Neural cell (in vitro differentiated cells): ENCODE measurements at regions not wholly inside any gene's neighbourhood (a gene's known extent, or its start where the extent isn't known, plus 50 kb on each side); places are given as distances from the start of the nearest gene placed in this dataset.

Source experiments
- H2AFZ ChIP-seq: fragments of 200-600, 300-800 bp; sonication (generic), shearing (Covaris generic); 2 replicates; pipeline ENCODE4 v1.6.0; 2014; ENCODE audit warnings: low read depth, mild to moderate bottlenecking, antibody characterized with exemption, low read length, moderate library complexity
- H3F3A ChIP-seq: fragments of 200-600 bp; shearing (Covaris generic); 2 replicates; pipeline ENCODE4 v1.6.1; 2016; ENCODE audit warnings: mild to moderate bottlenecking, moderate library complexity, mixed read lengths, antibody characterized with exemption, low read length; ENCODE audit not compliant: insufficient read depth, poor library complexity, severe bottlenecking
- H3K27ac ChIP-seq: fragments of 200-600, 300-800 bp; sonication (generic), shearing (Covaris generic); 2 replicates; pipeline ENCODE4 v1.5.1; 2014; ENCODE audit warnings: mild to moderate bottlenecking, low read length, moderate library complexity
- H3K27me3 ChIP-seq: fragments of 300-800, 200-600 bp; sonication (generic), shearing (Covaris generic); 2 replicates; pipeline ENCODE4 v1.6.0; 2014; ENCODE audit warnings: mild to moderate bottlenecking, low read depth, low read length, moderate library complexity; ENCODE audit not compliant: insufficient read depth
- H3K36me3 ChIP-seq: fragments of 300-800, 200-600 bp; sonication (generic), shearing (Covaris generic); 2 replicates; pipeline ENCODE4 v1.5.1; 2014; ENCODE audit warnings: mild to moderate bottlenecking, antibody characterized with exemption, low read length, moderate library complexity; ENCODE audit not compliant: insufficient read depth
- H3K4me2 ChIP-seq: fragments of 300-800, 200-600 bp; sonication (generic), shearing (Covaris generic); 2 replicates; pipeline ENCODE4 v1.6.0; 2014; ENCODE audit warnings: mild to moderate bottlenecking, low read length
- H3K4me3 ChIP-seq: fragments of 300-800, 200-600 bp; sonication (generic), shearing (Covaris generic); 2 replicates; pipeline ENCODE4 v1.5.1; 2014; ENCODE audit warnings: mild to moderate bottlenecking, low read length, moderate library complexity
- H3K79me2 ChIP-seq: fragments of 200-600 bp; shearing (Covaris generic); replicated peaks from 2 replicates; pipeline ENCODE4 v1.6.0; 2014; ENCODE audit warnings: mild to moderate bottlenecking, low read length, moderate library complexity; ENCODE audit not compliant: insufficient read depth
- H3K9ac ChIP-seq: fragments of 300-800, 200-600 bp; sonication (generic), shearing (Covaris generic); 2 replicates; pipeline ENCODE4 v1.6.1; 2016; ENCODE audit warnings: mild to moderate bottlenecking, low read length, mixed read lengths
- H3K9me2 ChIP-seq: fragments of 200-600 bp; shearing (Covaris generic); 2 replicates; pipeline ENCODE4 v1.6.1; 2016; ENCODE audit warnings: mild to moderate bottlenecking, low read length, mixed read lengths; ENCODE audit not compliant: insufficient read depth
- H3K9me3 ChIP-seq: fragments of 200-600, 300-800 bp; sonication (generic), shearing (Covaris generic); 2 replicates; pipeline ENCODE4 v1.6.1; 2016; ENCODE audit warnings: mild to moderate bottlenecking, mixed run types, low read length, moderate library complexity, mixed read lengths
- H4K20me1 ChIP-seq: fragments of 200-600 bp; shearing (Covaris generic); 2 replicates; pipeline ENCODE4 v1.6.1; 2016; ENCODE audit warnings: mild to moderate bottlenecking, mixed run types; ENCODE audit not compliant: insufficient read depth
- EZH2 ChIP-seq: fragments of 200-600, 300-800 bp; shearing (Covaris generic), sonication (generic); IDR thresholded peaks from 2 replicates; pipeline ENCODE4 v1.6.1; 2014; ENCODE audit warnings: antibody characterized with exemption, low read length, borderline replicate concordance, mild to moderate bottlenecking; ENCODE audit not compliant: insufficient read depth, poor library complexity, severe bottlenecking
- MXI1 ChIP-seq: fragments of 450-650 bp; conservative IDR thresholded peaks from 2 replicates; pipeline ENCODE4 v1.6.1; 2014; ENCODE audit warnings: antibody characterized with exemption, mild to moderate bottlenecking; ENCODE audit not compliant: poor library complexity, severe bottlenecking
- POLR2AphosphoS5 ChIP-seq: IDR thresholded peaks from 2 replicates; pipeline ENCODE4 v1.6.1; 2012
- RAD21 ChIP-seq: fragments of 450-650 bp; conservative IDR thresholded peaks from 2 replicates; pipeline ENCODE4 v1.6.1; 2014; ENCODE audit warnings: antibody characterized with exemption, mild to moderate bottlenecking, moderate library complexity
- REST ChIP-seq: IDR thresholded peaks from 2 replicates; pipeline ENCODE4 v1.6.1; 2012; ENCODE audit warnings: borderline replicate concordance
- SMC3 ChIP-seq: fragments of 450-650 bp; conservative IDR thresholded peaks from 2 replicates; pipeline ENCODE4 v1.6.1; 2014; ENCODE audit warnings: antibody characterized with exemption, mild to moderate bottlenecking, moderate library complexity; ENCODE audit not compliant: poor library complexity
- TAF1 ChIP-seq: IDR thresholded peaks from 2 replicates; pipeline ENCODE4 v1.6.1; 2012; ENCODE audit warnings: low read depth

GRCh38 chr5:54619731-54620130, 102.2 kb downstream of the SNX18 start:
- Histone ChIP-seq H3K36me3 (no peaks in the 10 kb centered on the region), H3K27ac (no peak overlapping the region), H3K27me3 (no peaks in the 10 kb centered on the region), H3K9me2 (no peaks in the 10 kb centered on the region), H3F3A (no peaks in the 10 kb centered on the region), H3K79me2 (no peaks in the 10 kb centered on the region), H3K9me3 (no peaks in the 10 kb centered on the region), H3K4me3 (no peak overlapping the region), H4K20me1 (no peaks in the 10 kb centered on the region), H2AFZ (no peak overlapping the region), H3K4me2 (no peak overlapping the region), H3K9ac (no peak overlapping the region)
- TF ChIP-seq EZH2 (no peak), REST (no peak), SMC3 (no peak)

- no peak for TF ChIP-seq MXI1
- Histone ChIP-seq H3K9me2 (no peaks in the 10 kb centered on the region), H3K36me3 (no peaks in the 10 kb centered on the region), H3F3A (no peaks in the 10 kb centered on the region), H3K9ac (no peak overlapping the region), H3K27ac (no peak overlapping the region), H3K9me3 (no peaks in the 10 kb centered on the region), H3K27me3 (no peaks in the 10 kb centered on the region), H2AFZ (no peak overlapping the region), H3K79me2 (no peaks in the 10 kb centered on the region), H3K4me2 (no peak overlapping the region), H3K4me3 (no peak overlapping the region), H4K20me1 (no peaks in the 10 kb centered on the region)
Measured at GRCh38 chr5:54616518-54617220, 99.1 kb downstream of the SNX18 start.

DNA sequence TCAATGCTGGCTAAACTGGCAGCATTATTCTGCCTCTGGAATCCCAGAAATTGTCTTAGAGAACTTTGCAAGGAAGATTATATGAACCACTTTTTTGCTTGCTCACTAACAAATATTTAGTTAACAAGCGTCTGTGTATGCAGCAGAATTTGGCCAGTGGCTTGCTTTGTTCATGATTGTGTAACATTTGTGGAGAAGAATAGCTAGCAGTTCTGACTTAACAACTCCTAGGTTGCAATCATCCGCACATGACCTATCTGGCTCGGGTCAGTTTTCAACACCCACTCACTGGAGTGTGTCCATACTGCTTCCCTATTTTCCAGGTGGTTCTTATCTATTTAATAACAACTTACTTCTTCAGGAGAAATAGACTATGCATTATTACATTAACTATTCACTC, 98.5 kb downstream of the SNX18 start:
- TF ChIP-seq POLR2AphosphoS5 (no peak), SMC3 (no peak), TAF1 (no peak), RAD21 (no peak)

More for the DNA sequence above, 98.5 kb downstream of the SNX18 start:
- no peak overlapping the region for H3K9ac ChIP-seq
- no peaks in the 10 kb centered on the region for H3K27me3 ChIP-seq
- no peaks in the 10 kb centered on the region for H3K79me2 ChIP-seq
- H3K4me3 ChIP-seq = no peak overlapping the region
- H4K20me1 ChIP-seq = no peaks in the 10 kb centered on the region
- no peak overlapping the region for H2AFZ ChIP-seq
- H3K36me3 ChIP-seq = no peaks in the 10 kb centered on the region
- H3F3A ChIP-seq = no peaks in the 10 kb centered on the region
- H3K9me2 ChIP-seq = no peaks in the 10 kb centered on the region
- H3K4me2 ChIP-seq = no peak overlapping the region
- H3K9me3 ChIP-seq = no peaks in the 10 kb centered on the region
- no peak overlapping the region for H3K27ac ChIP-seq
